WTC11 (cell line): ENCODE measurements at regions not wholly inside any gene's neighbourhood (a gene's known extent, or its start where the extent isn't known, plus 50 kb on each side); places are given as distances from the start of the nearest gene placed in this dataset.

Experiments used
- ATF2 ChIP-seq: sonication (generic); formaldehyde crosslinking; IDR thresholded peaks from 2 replicates; pipeline ENCODE4 v1.8.1; 2022; ENCODE audit warnings: low read depth, missing genetic modification reagents, borderline replicate concordance
- ATF6 ChIP-seq: sonication (generic); formaldehyde crosslinking; IDR thresholded peaks from 2 replicates; pipeline ENCODE4 v1.8.1; 2023; ENCODE audit warnings: mild to moderate bottlenecking, missing genetic modification reagents
- CTCF ChIP-seq: fragments of 200-600 bp; IDR thresholded peaks from 2 replicates; pipeline ENCODE4 v1.8.0; 2022; ENCODE audit warnings: antibody characterized with exemption
- FOXK1 ChIP-seq: sonication (generic); formaldehyde crosslinking; IDR thresholded peaks from 2 replicates; pipeline ENCODE4 v1.8.0; 2022; ENCODE audit warnings: mild to moderate bottlenecking, moderate library complexity, missing genetic modification reagents
- MAX ChIP-seq: sonication (generic); formaldehyde crosslinking; IDR thresholded peaks from 2 replicates; pipeline ENCODE4 v1.8.0; 2022; ENCODE audit warnings: mild to moderate bottlenecking, missing genetic modification reagents

- TF ChIP-seq CTCF (no peak), ATF6 (CRISPR knock-in tag) (no peak), FOXK1 (CRISPR knock-in tag) (no peak), MAX (CRISPR knock-in tag) (no peak), ATF2 (no peak)
Observed at GRCh38 chr11:43101113-43101512, 210.7 kb upstream of the API5 start.
